Stimulated activated CD4-positive, alpha-beta T cell treated with anti-CD3 and anti-CD28 coated beads, TNF-alpha, amount 100 ng/mL, for 24 hours (primary cell): ENCODE measurements at regions not wholly inside any gene's neighbourhood (a gene's known extent, or its start where the extent isn't known, plus 50 kb on each side); places are given as distances from the start of the nearest gene placed in this dataset.

Source experiments
- DNase-seq, 3 experiments: peaks; one replicate each; pipeline ENCODE4 v3.0.0-alpha.2; 2020; ENCODE audit warnings: low read depth in 3 of 3

DNA sequence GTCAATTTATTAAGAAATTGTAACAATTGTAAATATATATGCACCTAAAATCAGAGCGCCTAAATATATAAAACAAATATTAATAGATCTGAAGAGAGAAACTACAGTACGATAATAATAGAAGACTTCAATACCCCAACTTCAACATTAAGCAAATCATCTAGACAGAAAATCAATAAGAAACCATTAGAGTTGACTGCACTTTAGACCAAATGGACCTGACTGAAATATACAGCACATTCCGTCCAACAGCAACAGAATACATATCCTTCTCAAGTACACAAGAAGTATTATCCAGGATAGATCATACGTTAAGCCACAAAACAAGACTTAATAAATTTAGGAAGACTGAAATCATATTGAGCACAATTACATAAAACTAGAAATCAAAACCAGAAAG is 208.7 kb downstream of the MED10 start:
- no peak for DNase-seq

DNA sequence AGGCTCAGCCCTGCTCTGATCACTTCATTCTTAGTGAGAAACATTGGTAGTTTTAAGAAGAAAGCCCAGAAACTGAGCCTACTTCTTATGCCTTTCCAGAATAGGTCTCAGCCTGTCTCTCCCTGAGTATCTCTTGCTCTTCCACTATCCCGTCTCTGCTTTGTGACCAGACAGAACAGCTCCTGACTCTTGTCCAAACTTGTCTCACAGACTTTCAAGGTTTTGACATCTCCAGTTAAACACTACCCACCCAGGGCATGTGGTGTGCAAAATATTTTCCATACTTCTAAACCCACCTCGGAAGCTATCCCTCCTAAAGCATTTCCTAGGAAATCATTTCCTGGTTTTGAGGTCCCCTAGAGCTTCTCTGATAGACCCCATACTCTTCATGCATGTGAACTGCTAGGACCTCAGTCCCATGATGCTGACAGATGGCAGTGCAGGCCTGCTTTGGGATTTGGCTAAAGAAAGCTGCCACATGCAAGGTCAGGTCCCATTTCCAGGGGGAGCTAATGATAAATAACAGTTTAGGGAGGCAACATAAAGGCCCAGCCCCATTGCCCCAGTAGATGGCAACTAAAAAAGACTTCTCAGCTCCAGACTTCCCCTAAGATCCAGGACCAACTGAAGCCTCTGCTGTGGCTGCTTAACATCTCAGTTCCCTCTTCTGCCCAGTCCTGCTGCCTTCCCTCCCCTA is 211.5 kb downstream of the MED10 start:
- DNase-seq = no peak

DNA sequence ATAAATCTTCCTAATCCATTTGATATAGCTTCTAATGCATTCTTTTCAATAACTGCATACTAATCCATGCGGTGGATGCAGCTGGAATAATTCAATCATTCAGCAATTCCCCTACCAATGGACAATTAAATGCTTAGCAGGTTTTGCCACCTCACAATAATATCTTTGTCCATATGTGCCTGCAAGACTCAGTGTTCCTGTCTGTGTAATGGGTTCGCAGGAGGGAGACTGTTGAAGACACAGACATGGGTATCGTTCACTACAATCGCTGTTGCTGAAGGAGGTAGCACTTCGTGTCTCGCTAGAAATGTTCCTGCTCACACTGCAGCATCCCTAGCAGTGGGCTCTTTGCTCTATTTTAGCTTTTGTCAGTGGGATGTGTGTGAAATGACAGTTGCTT is 214.4 kb downstream of the MED10 start:
- no peak for DNase-seq

DNA sequence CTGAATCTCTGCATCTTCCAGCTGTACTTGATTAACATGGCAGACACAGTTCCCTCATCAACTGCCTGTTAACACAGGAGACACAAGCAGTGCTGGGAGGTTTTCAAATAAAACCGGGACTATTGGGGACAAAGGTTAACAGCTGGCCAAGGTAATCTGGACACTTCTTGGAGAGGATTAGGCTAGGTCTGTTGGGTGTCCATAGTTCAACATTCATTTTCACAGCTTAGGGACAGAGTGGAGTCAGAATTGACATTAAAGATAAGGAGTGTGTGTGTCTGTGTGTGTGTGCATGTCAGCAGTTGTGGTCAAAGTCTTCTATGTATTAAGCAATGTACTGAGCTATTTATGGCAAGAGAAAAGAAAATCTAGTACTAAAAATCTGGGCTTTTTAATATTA is 216.2 kb downstream of the MED10 start:
- no peak for DNase-seq

DNA sequence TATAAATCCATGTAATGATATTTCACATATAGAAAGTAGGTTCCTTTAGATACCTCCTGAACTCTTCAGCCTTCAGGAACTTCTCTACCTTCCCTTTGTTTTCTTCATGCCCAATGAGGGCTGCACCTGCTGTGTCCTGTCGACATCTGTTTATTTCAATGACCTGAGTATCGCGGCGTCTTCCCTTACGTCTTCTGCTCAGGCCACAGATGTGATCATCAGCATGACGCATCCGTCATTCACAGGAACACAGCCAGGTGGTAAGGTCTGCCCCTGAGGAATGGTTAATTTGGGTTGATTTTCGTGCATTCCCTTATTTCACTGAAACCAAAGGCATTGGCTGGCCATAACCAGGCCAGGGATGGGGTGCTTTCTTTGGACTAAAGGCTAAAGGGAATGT is 217.1 kb downstream of the MED10 start:
- no peak for DNase-seq

DNA sequence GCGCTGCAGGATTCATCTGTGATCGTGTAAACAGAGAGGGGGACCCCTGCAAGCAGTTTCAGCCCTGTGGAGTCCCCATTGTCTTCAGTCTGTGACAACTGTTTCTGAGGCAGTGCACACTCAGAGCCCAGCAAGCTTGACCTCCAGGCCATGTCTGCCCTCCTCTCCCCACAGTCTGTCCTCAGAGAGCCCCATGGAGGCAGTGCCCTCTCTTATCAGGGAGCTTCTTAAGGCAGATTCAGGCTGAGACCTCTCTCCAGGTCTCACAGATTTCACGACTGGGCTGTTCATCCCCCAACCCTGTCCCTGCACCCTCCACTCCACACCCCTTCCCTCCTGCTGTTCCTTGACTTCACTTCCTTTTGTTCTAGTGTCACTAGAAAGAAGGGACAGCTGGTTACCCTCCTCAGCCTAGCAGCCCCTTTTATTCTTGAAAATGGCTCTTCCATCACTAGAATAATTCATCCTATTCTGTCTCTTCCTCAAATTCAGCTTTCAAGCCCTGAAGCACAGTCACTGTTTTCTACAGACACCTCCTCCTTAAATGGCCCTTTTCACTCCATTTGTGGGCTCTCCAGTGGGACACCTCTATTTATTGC is 218.4 kb downstream of the MED10 start:
- DNase-seq = no peak

DNA sequence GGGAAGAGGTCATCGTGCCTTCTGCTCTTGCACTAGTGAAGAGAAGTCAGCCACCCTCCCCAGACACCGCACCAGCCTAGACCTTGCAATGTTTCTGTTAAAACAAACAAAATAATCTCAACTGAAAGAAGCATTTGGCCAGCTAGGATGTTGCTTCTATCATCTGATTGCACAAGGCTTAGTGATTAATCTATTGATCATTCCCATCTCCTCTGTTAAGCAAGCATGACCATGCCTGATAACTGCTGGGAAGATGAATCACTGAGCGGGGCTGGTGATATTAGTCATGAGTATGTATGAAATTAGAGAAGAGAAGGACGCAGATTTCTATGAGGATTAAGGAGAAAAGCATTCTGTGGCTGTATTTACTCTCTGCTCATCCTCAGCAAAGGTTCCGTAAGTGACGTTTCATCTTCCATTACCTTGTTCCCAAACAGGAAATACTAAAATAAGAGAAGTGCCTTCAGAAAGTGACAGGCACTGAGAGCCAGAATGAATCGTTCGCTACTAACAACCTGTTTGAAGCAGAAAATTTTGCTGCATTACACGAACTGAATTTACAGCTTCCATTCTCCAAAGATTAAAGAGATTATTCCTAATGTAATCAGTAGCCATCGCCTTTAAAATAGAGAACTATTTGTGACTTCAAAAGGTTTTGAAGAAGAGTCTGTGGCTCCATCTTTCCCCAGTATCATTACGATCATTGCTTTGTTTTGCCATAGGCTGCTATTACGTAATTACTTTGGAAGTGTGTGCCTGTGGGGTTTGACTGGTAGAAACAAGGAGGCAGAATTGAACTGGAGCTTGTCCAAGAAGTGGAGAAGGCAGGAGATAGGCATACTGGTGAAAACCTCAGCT is 219.1 kb downstream of the MED10 start:
- DNase-seq = no peak

DNA sequence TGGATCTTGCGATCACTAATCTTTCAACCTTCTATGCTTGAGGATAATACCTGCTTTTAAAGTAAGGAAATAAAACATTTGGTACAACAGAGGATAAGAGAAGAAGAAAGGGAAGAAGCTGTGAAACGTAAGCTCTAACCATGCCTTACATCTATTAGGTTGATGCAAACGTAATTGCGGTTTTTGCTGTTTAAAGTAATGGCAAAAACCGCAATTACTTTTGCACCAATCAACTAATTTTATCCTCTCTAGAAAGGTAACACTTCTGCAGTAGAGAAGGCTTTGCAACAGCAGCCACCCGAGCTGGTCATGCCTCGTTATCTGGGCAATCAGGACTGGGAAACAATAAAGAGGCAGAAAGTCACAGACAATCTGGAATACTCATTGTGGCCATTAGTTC is 224.1 kb downstream of the MED10 start:
- no peak for DNase-seq

DNA sequence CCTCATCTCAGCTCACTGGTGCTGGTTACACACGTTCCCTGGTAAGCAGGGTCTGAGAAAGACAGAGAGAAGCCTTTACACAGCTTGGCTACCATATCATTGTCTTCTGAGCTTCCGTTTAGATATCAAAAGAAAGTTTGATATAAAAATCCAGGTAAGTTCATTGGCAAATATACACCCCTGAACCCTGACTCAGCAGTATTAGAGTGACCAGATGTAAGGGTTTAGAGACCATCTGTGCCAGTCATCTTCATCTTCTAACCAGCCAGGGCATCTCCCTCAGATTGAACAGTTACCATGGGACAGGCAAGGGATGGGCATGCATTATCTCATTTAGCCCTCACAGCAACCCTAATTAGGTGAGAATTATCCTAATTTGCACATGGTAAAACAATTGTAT is 232.1 kb downstream of the MED10 start:
- DNase-seq = no peak

DNA sequence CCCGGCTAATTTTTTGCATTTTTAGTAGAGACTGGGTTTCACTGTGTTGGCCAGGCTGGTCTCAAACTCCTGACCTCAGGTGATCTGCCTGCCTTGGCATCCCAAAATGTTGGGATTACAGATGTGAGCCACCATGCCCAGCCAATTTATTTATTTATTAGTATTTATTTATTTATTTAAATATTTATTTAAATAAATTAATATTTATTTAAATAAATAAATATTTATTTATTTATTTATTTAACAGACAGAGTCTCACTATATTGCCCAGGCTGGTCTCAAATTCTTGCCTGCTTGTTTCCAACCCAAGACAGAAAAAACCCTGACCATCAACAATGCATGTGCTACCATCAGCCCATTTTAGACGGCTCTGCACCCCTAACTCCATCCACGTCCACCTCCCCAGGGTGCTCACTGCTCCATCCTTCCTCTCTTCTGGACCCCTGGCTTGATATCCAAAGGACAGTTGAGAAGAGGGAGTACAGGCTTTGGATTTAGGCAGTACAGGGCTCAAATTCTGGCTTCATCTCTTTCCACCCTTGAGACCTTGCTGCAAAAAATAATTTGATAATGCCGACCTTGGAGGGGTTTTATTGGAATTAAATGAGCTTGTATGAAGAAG is 232.6 kb downstream of the MED10 start:
- DNase-seq = no peak

DNA sequence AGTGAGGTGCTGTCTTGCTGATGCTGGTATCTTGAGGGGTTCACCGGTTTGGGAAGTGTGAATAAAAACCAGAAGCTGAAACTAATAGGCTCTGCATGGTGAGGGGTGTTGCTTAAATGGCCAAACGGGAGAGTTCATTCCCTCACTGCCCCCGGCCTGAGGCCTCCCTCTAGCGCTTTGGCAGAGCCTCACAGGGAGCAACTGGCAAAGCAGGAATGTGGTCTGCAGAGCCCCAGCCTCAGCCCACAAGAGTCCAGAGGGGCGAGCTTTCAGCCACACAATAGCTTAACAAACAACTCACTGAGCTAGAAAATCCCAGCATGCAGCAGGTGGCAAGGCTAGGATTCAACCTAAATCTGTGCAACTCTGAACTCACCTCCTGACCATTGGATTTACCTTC is 234.8 kb downstream of the MED10 start:
- DNase-seq = no peak

DNA sequence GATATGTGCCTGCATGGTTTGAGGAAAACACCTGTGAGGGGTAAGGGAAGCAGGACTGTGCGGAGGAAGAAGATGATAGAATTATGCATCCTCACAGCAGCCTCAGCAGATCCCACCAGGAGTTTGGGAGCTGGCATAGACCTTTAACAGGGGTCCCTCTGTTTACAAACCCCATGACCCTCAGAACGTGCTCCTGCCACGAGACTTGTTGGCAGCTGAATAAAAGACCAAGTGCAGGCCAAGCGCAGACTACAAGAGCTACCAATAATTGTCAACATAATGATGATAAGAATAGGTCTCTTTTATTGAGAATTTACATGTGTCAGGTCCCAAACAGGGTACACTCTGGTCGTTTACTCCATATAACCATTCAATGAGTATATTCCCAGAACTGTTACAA is 236.0 kb downstream of the MED10 start:
- no peak for DNase-seq

DNA sequence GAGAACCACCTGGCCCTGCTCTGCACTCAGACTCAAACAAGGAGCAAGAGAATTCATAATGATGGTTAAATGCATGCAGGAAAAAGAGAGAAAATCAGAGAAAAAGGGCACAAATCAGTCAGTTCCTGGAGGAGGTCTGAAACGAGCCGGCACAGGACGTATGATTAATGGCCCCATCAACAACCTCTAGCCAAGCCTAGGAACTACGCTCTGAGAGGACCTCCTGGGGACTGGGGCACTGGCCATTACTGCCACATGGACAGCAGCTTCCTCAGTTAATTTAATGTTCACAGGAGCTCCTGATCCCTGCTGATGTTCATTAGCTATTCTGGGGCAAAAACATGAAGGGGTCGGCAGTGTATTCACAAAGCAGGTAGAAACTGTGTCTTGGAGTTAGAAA is 238.1 kb downstream of the MED10 start:
- DNase-seq = no peak

DNA sequence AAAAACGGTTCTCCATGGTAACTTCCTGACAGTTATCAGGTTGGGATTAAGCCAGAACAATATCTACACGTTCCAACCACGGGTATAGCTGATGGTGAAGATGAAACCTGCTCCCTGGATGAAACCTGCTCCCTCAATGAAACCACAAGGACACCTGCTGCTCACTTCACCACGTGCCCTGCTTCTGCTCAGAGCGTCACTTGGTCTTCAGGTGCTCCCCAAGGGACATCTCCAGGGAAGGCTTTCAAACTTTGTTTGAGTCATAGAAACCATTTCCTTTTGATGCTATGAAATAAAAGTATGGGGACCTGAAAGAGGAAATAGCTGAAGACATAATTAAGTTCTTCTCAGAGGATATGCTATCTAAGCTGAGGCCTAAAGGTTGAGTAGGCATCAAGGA is 242.4 kb downstream of the MED10 start:
- no peak for DNase-seq

DNA sequence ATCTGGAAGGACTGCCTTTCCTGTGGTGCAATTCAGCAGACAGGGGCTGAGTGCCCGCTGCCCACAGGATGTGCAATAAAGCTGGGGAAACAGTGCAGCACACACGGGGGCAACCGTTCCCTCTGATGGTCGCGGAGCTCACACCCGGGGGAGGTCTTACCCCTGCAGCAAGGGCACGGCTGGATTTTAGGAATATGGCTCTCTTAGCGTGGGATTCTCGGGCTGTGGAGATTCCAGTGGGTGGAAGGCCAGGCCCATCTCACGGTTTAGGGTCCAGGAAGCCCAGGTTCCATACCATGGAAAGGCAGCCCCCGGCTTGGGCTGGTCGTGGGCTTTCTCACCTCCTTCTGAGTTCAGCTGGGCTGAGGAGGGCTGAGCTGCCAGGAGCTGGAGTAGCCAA is 244.1 kb downstream of the MED10 start:
- DNase-seq = no peak

DNA sequence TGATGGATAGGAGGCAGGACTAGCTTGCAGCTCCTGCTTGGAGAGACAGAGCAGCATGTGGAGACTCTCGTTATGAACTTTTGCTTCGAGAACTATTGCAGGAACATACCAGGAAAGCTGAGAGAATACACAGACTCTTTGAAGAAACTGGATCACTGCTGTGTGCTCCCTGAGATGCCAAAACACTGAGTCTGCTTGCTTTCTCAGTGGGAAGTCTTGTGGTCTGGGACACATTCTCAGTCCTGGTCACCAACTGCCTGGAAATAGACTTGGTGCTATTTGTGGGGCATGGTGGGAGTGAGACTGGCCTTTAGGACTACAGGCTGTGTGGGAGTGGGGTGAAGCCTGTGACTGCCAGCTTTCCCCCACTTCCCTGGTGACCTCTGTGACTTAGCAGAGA is 252.6 kb downstream of the MED10 start:
- DNase-seq = no peak

DNA sequence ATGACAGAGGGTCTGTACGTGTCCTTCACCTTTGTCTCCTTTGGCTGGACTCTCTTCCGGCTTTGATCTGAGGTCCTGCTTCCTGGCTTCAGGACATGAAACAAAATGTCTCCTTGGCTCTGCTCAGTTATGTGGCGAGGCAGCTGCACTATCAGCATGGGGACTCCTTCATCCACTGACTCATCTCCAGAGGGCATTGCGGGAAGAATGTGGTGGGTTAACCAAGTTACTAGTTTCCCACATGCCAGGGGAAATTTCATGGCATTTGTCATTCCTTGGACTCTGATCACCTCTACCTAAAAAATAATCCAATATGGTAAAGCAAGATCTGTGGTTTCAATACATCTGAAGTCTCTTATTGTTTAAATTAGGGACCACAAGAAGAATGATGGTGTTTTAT is 259.7 kb downstream of the MED10 start:
- no peak for DNase-seq

DNA sequence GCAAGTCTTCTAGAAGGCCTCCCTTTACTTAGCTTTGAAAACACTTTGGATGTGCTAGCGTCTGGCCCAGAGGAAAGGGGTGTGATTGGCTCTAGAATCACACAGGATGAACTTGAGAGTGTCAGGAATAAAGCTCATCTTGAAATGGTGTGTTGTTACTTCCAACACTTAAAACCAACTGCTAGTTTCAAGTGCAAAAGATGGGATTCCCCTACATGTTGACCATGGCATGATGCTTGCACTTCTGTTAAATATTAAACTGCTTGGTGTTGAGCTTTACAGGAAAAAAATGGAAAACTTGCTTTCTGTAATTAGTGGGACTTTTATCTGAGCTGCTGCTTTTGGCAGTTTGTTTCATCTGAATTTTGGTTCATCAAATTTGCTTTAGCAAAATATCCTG is 261.1 kb downstream of the MED10 start:
- DNase-seq = no peak

DNA sequence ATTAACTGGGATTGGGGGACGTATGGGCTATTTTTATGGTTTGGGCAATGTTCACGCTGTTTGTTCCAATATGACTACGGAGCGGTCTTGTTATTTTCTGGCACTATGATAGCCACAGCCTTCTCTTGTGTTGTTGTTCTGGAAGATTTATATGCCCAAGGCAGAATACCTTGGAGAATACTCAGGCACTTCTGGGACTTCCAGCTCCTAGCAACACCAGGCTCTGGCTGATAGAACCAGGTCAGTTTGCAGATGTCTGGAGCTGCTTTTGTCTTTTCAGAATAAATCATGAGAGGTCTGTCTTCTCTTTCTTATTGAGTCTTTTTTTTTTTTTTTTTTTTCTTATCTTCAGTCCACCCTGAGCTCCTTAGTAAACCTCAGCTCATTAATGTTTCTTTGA is 262.5 kb downstream of the MED10 start:
- DNase-seq = no peak

DNA sequence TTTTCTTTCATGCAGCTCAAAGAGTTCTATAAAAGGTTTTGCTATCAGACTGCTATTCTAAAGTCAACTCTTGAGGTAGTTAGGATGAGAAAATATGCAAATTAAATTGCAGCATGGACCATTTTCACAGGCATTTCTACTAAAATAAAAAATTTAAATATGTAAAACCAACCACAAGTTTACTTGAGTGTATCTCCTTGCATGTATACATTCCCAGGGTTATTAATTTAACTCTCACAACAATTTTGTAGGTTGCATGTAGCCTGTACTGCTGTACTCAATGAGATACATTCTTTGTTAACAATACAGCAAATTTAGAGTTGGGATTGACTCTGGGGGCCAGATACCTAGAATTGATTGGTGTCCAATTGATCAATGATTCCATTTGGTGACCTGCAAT is 265.8 kb downstream of the MED10 start:
- DNase-seq = no peak

DNA sequence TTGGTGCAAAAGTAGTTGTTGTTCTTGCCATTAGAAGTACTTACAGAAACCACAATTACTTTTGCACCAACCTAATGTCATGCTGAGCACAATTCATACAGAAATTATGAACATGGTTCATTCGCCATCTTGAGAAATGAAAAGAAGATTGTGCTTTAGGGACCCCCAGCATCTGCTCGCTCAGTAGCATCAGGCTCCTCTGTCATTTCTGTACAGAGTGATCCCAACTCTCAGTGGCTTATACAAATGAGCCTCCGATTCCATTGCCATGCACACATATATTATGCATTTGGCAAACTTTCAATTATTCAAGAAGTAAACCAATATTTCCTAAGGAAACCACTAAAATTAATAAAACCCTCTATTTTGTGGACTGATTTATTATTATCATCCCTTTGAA is 266.2 kb downstream of the MED10 start:
- DNase-seq = no peak

DNA sequence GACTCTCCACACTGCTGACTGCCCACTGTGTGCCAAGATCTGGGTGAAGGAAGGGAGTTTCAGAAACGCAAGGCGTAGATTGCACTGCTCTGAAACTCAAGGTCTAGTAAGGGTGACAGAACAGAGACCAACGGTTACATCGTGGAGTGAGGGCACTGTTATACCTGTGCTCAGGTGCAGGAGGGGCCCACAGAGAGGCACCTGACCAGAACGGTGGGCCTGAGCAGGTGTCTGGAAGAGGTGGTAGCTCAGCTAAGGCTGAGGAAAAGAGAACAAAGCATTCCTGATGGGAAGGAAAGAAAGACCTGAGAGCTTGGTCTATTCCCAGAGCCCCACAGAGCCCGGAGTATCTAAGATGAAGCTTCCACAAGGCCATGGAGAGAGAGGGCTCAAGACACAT is 267.2 kb downstream of the MED10 start:
- no peak for DNase-seq
